A549 (cell line): ENCODE measurements at regions not wholly inside any gene's neighbourhood (a gene's known extent, or its start where the extent isn't known, plus 50 kb on each side); places are given as distances from the start of the nearest gene placed in this dataset.

Source experiments
- ATAC-seq, 2 experiments: fragments of 200-7000 bp in 1 of 2; fragments of >200 bp in 1 of 2; cut with Nextera tagmentation in 1 of 2; cut with Tn5 transposase in 1 of 2; 3 replicates each; pipeline versions ENCODE4 v1.8.0 to v1.9.1; 2018 to 2020; ENCODE audit warnings: mild to moderate bottlenecking in 1 of 2, moderate library complexity in 1 of 2
- CTCF ChIA-PET: fragments of 300-600 bp; sonication (Branson Sonifier 250); formaldehyde crosslinking; extraction: SDS; loops from one replicate; lab custom pipeline; 2021; ENCODE audit warnings: antibody characterized with exemption, inconsistent platforms; lab: Yijun Ruan, JAX
- POLR2A ChIA-PET: fragments of 350-600 bp; formaldehyde crosslinking; extraction: SDS; loops from one replicate; lab custom pipeline; 2021; ENCODE audit warnings: antibody characterized with exemption, inconsistent platforms; lab: Yijun Ruan, JAX
- DNase-seq, 2 experiments: peaks; one replicate each; pipeline versions ENCODE4 v3.0.0 to v3.0.0-alpha.2; 2011 to 2016; ENCODE audit warnings: low read depth in 1 of 2, low spot score in 1 of 2
- FAIRE-seq: peaks from 2 replicates; lab custom pipeline; 2011; peaks lifted over from hg19 to GRCh38; lab: Jason Lieb, UNC
- H3K27ac ChIP-seq, 2 experiments: fragments of >200 bp; sonication (Bioruptor Twin); formaldehyde crosslinking; 3 replicates each; pipeline ENCODE4 v1.5.1; 2016 to 2017
- H3K4me1 ChIP-seq: fragments of >200 bp; sonication (Bioruptor Twin); formaldehyde crosslinking; 3 replicates; pipeline ENCODE4 v1.6.1; 2016
- H3K4me2 ChIP-seq: fragments of >200 bp; sonication (Bioruptor Twin); formaldehyde crosslinking; 3 replicates; pipeline ENCODE4 v1.6.1; 2016
- H3K4me3 ChIP-seq: fragments of >200 bp; sonication (Bioruptor Twin); formaldehyde crosslinking; 3 replicates; pipeline ENCODE4 v1.5.1; 2016
- H3K9me3 ChIP-seq: fragments of >200 bp; sonication (Bioruptor Twin); formaldehyde crosslinking; 3 replicates; pipeline ENCODE4 v1.6.1; 2016
- ATOH8 ChIP-seq: fragments of 250-450 bp; sonication (Bioruptor Pico); IDR thresholded peaks from 2 replicates; pipeline ENCODE4 v1.5.0; 2020; ENCODE audit warnings: low read depth, mild to moderate bottlenecking, moderate library complexity
- CBX2 ChIP-seq: fragments of 200-600 bp; sonication (generic); IDR thresholded peaks from 2 replicates; pipeline ENCODE4 v1.6.1; 2016; ENCODE audit warnings: low read depth, mild to moderate bottlenecking, borderline replicate concordance
- CBX8 ChIP-seq: fragments of 200-600 bp; sonication (generic); IDR thresholded peaks from 2 replicates; pipeline ENCODE4 v1.6.1; 2016
- CHD2 ChIP-seq: fragments of 150-350 bp; IDR thresholded peaks from 2 replicates; pipeline ENCODE4 v1.6.1; 2014; ENCODE audit warnings: low read length; ENCODE audit not compliant: partially characterized antibody
- CTCF ChIP-seq: fragments of >200 bp; sonication (Bioruptor Twin); formaldehyde crosslinking; IDR thresholded peaks from 3 replicates; pipeline ENCODE4 v1.5.1; 2016
- EHMT2 ChIP-seq: fragments of 200-600 bp; sonication (generic); IDR thresholded peaks from 2 replicates; pipeline ENCODE4 v1.6.1; 2016; ENCODE audit warnings: antibody characterized with exemption, low read depth, mild to moderate bottlenecking, moderate library complexity
- FOSL2 ChIP-seq, 2 experiments: fragments of 450-650 bp in 1 of 2; fragments of >200 bp in 1 of 2; sonication (Bioruptor Twin) in 1 of 2; formaldehyde crosslinking; IDR thresholded peaks; 2 replicates each; pipeline versions ENCODE4 v1.5.0 to v1.6.1; 2016 to 2020; ENCODE audit warnings: mild to moderate bottlenecking in 1 of 2, moderate library complexity in 1 of 2
- HEYL ChIP-seq: fragments of 250-450 bp; sonication (Bioruptor Pico); IDR thresholded peaks from 2 replicates; pipeline ENCODE4 v1.8.0; 2021; ENCODE audit warnings: mild to moderate bottlenecking, moderate library complexity
- HOXB13 ChIP-seq: fragments of 250-450 bp; sonication (Bioruptor Pico); IDR thresholded peaks from 2 replicates; pipeline ENCODE4 v1.5.0; 2020; ENCODE audit warnings: low read depth, mild to moderate bottlenecking, moderate library complexity
- HOXB5 ChIP-seq: fragments of 250-450 bp; sonication (Bioruptor Pico); IDR thresholded peaks from 2 replicates; pipeline ENCODE4 v1.5.0; 2020; ENCODE audit warnings: mild to moderate bottlenecking, moderate library complexity
- JUNB ChIP-seq: fragments of >200 bp; sonication (Bioruptor Twin); formaldehyde crosslinking; IDR thresholded peaks from 2 replicates; pipeline ENCODE4 v1.6.1; 2016
- KDM1A ChIP-seq: fragments of 200-600 bp; sonication (generic); IDR thresholded peaks from 2 replicates; pipeline ENCODE4 v1.6.1; 2016; ENCODE audit warnings: low read depth, mild to moderate bottlenecking
- MAZ ChIP-seq: fragments of 150-350 bp; IDR thresholded peaks from 2 replicates; pipeline ENCODE4 v1.6.1; 2014; ENCODE audit warnings: antibody characterized with exemption, low read depth, low read length, borderline replicate concordance
- NFE2L2 ChIP-seq: fragments of 150-350 bp; conservative IDR thresholded peaks from 2 replicates; pipeline ENCODE4 v1.6.1; 2014; ENCODE audit warnings: low read length
- NPAS2 ChIP-seq: fragments of 250-450 bp; sonication (Bioruptor Pico); IDR thresholded peaks from 2 replicates; pipeline ENCODE4 v1.8.0; 2022; ENCODE audit warnings: mild to moderate bottlenecking, moderate library complexity, borderline replicate concordance
- RAD21 ChIP-seq, 2 experiments: fragments of >200 bp in 1 of 2; sonication (Bioruptor Twin) in 1 of 2; formaldehyde crosslinking in 1 of 2; IDR thresholded peaks in 1 of 2; conservative IDR thresholded peaks in 1 of 2; 2 replicates in 1 of 2; 3 replicates in 1 of 2; pipeline ENCODE4 v1.6.1; 2012 to 2018; ENCODE audit warnings: inconsistent platforms in 1 of 2
- RARB ChIP-seq: fragments of 250-450 bp; sonication (Bioruptor Pico); IDR thresholded peaks from 2 replicates; pipeline ENCODE4 v1.8.0; 2021; ENCODE audit warnings: mild to moderate bottlenecking, moderate library complexity
- RCOR1 ChIP-seq: fragments of 150-350 bp; IDR thresholded peaks from 2 replicates; pipeline ENCODE4 v1.6.1; 2014; ENCODE audit warnings: antibody characterized with exemption, low read length, low read depth
- RNF2 ChIP-seq: fragments of 200-600 bp; sonication (generic); IDR thresholded peaks from 2 replicates; pipeline ENCODE4 v1.6.1; 2016; ENCODE audit warnings: low read depth, mild to moderate bottlenecking, antibody characterized with exemption, moderate library complexity, borderline replicate concordance
- TP53 ChIP-seq: fragments of 250-450 bp; sonication (Bioruptor Pico); IDR thresholded peaks from 2 replicates; pipeline ENCODE4 v1.5.0; 2021; ENCODE audit warnings: mild to moderate bottlenecking, moderate library complexity
- USF2 ChIP-seq: fragments of 450-650 bp; IDR thresholded peaks from 2 replicates; pipeline ENCODE4 v1.6.1; 2014; ENCODE audit warnings: antibody characterized with exemption
- ZC3H11A ChIP-seq: fragments of 450-650 bp; IDR thresholded peaks from 2 replicates; pipeline ENCODE4 v1.6.1; 2014; ENCODE audit warnings: antibody characterized with exemption, mild to moderate bottlenecking
- ZFP36 ChIP-seq: fragments of 450-650 bp; IDR thresholded peaks from 2 replicates; pipeline ENCODE4 v1.6.1; 2014; ENCODE audit warnings: borderline replicate concordance; ENCODE audit not compliant: partially characterized antibody
- ZNF302 ChIP-seq: fragments of 250-450 bp; sonication (Bioruptor Pico); IDR thresholded peaks from 2 replicates; pipeline ENCODE4 v1.9.0; 2021; ENCODE audit warnings: inconsistent platforms, mild to moderate bottlenecking, moderate library complexity
- WGBS: methylation state at CpG from one replicate; pipeline ENCODE4 v1.1.6; 2017; ENCODE audit errors: missing lambda C conversion rate; 5-methylcytosine and 5-hydroxymethylcytosine counted together
- TF ChIP-seq, protein P1 (sequence below): IDR thresholded peaks from 2 replicates; pipeline ENCODE4 v1.6.1; 2012; ENCODE audit warnings: low read depth, borderline replicate concordance
- TF ChIP-seq, protein P2 (sequence below): fragments of 150-350 bp; IDR thresholded peaks from 2 replicates; pipeline ENCODE4 v1.6.1; 2014; ENCODE audit warnings: low read depth, mild to moderate bottlenecking, low read length

GRCh38 chr2:129827311-129828090, 152.0 kb upstream of the RAB6C start:
- 50% methylated on average over 15 of the region's 27 CpGs for WGBS

GRCh38 chr2:129828792-129829191, 150.7 kb upstream of the RAB6C start:
- no peak for ATAC-seq
- ChIA-PET POLR2A (no interaction called here), CTCF (no interaction called here)
- no peak for DNase-seq
- WGBS, result 13% methylated on average over 7 of the region's 7 CpGs
- H3K4me2 ChIP-seq, result no peak overlapping the region
- no peak overlapping the region for H3K4me3 ChIP-seq
- no peaks in the 10 kb centered on the region for H3K4me1 ChIP-seq
- FAIRE-seq, result no peak
- peaks cover 8% of the 10 kb centered on the region; the same call in 1 of the 3 replicates for H3K9me3 ChIP-seq
- no peak for TF ChIP-seq KDM1A
- TF ChIP-seq HEYL (CRISPR knock-in tag), result no peak
- no peak for TF ChIP-seq RNF2
- TF ChIP-seq MAZ, result no peak
- no peak for TF ChIP-seq NPAS2 (CRISPR knock-in tag)
- no peak for TF ChIP-seq ATOH8 (CRISPR knock-in tag)
- no peak for TF ChIP-seq CBX2
- no peak for TF ChIP-seq RARB (CRISPR knock-in tag)
- no peak for TF ChIP-seq HOXB5
- TF ChIP-seq JUNB, result no peak
- TF ChIP-seq HOXB13 (CRISPR knock-in tag), result no peak
- TF ChIP-seq RAD21 (conservative IDR thresholded peaks at IDR 0.05 in 1 of 2, IDR thresholded peaks at IDR 0.05 in 1 of 2), result no peak
- no peak for TF ChIP-seq EHMT2
- no peak overlapping the region for H3K27ac ChIP-seq

More at GRCh38 chr2:129827311-129828090, 152.0 kb upstream of the RAB6C start:
- Histone ChIP-seq H3K9me3 (peaks cover 8% of the 10 kb centered on the region; the same call in 1 of the 3 replicates), H3K4me3 (no peak overlapping the region), H3K4me1 (no peaks in the 10 kb centered on the region), H3K27ac (no peak overlapping the region), H3K4me2 (no peak overlapping the region)
- POLR2A ChIA-PET, result no interaction called here
- CTCF ChIA-PET, result no interaction called here
- no peak; a peak in 1 of 6 replicates for ATAC-seq
- DNase-seq, result no peak
- no peak for TF ChIP-seq ZFP36
- TF ChIP-seq MAZ, result no peak
- no peak for TF ChIP-seq ZC3H11A
- TF ChIP-seq CBX8, result no peak
- no peak for TF ChIP-seq USF2
- TF ChIP-seq RNF2, result no peak
- no peak for TF ChIP-seq JUNB
- TF ChIP-seq ZNF302, result no peak
- no peak for TF ChIP-seq CHD2
- no peak for TF ChIP-seq RAD21 (conservative IDR thresholded peaks at IDR 0.05 in 1 of 2, IDR thresholded peaks at IDR 0.05 in 1 of 2)
- no peak for TF ChIP-seq CTCF
- no peak for TF ChIP-seq TP53
- TF ChIP-seq RCOR1, result no peak
- TF ChIP-seq, protein P1, sequence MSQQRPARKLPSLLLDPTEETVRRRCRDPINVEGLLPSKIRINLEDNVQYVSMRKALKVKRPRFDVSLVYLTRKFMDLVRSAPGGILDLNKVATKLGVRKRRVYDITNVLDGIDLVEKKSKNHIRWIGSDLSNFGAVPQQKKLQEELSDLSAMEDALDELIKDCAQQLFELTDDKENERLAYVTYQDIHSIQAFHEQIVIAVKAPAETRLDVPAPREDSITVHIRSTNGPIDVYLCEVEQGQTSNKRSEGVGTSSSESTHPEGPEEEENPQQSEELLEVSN, result no peak
- TF ChIP-seq ATOH8 (CRISPR knock-in tag), result no peak
- no peak for TF ChIP-seq FOSL2 (IDR thresholded peaks at IDR 0.05)
- TF ChIP-seq FOSL2 (CRISPR knock-in tag; IDR thresholded peaks at IDR 0.05), result no peak
- TF ChIP-seq, protein P2, sequence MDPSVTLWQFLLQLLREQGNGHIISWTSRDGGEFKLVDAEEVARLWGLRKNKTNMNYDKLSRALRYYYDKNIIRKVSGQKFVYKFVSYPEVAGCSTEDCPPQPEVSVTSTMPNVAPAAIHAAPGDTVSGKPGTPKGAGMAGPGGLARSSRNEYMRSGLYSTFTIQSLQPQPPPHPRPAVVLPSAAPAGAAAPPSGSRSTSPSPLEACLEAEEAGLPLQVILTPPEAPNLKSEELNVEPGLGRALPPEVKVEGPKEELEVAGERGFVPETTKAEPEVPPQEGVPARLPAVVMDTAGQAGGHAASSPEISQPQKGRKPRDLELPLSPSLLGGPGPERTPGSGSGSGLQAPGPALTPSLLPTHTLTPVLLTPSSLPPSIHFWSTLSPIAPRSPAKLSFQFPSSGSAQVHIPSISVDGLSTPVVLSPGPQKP, result no peak
- no peak for TF ChIP-seq NFE2L2
- TF ChIP-seq NPAS2 (CRISPR knock-in tag), result no peak
- FAIRE-seq, result no peak
